Kidney (tissue), 13 donors: ENCODE measurements at regions not wholly inside any gene's neighbourhood (a gene's known extent, or its start where the extent isn't known, plus 50 kb on each side); places are given as distances from the start of the nearest gene placed in this dataset.

Experiments
- DNase-seq, 5 donors: peaks; one replicate each; pipeline ENCODE4 v3.0.0-alpha.2; 2013 to 2020
- FAIRE-seq: peaks from 2 replicates; lab custom pipeline; 2012; peaks lifted over from hg19 to GRCh38; lab: Jason Lieb, UNC
- H3K27ac ChIP-seq, 2 donors: one replicate each; pipeline ENCODE4 v1.7.0; 2013; ENCODE audit warnings: low read depth in 2 of 2, low read length in 2 of 2, inconsistent platforms in 1 of 2
- H3K27me3 ChIP-seq: one replicate; pipeline ENCODE4 v1.7.1; 2013; ENCODE audit warnings: low read length, inconsistent platforms; ENCODE audit not compliant: control insufficient read depth, insufficient read depth
- H3K36me3 ChIP-seq, 3 donors: one replicate each; pipeline versions ENCODE4 v1.7.0 to v1.7.1; 2013; ENCODE audit warnings: low read length in 3 of 3, control low read depth in 1 of 3, inconsistent platforms in 1 of 3; ENCODE audit not compliant: insufficient read depth in 3 of 3, control insufficient read depth in 2 of 3
- H3K4me1 ChIP-seq, 3 donors: one replicate each; pipeline versions ENCODE4 v1.7.0 to v1.7.1; 2013; ENCODE audit warnings: low read length in 3 of 3, inconsistent platforms in 1 of 3, low read depth in 1 of 3; ENCODE audit not compliant: control insufficient read depth in 2 of 3, insufficient read depth in 2 of 3
- H3K4me3 ChIP-seq, 3 donors: one replicate each; pipeline versions ENCODE4 v1.7.0 to v1.8.1; 2013; ENCODE audit warnings: low read length in 3 of 3, control low read depth in 1 of 3, inconsistent platforms in 1 of 3
- H3K9ac ChIP-seq, 3 donors: one replicate each; pipeline versions ENCODE4 v1.7.0 to v1.7.1; 2013; ENCODE audit warnings: low read length in 3 of 3, control low read depth in 1 of 3, inconsistent platforms in 1 of 3
- H3K9me3 ChIP-seq, 3 donors: one replicate each; pipeline versions ENCODE4 v1.7.0 to v1.7.1; 2013; ENCODE audit warnings: low read length in 3 of 3, control low read depth in 1 of 3, inconsistent platforms in 1 of 3; ENCODE audit not compliant: control insufficient read depth in 2 of 3, insufficient read depth in 1 of 3
- intact Hi-C: fragments of 100-400 bp; cut with DNase I; formaldehyde crosslinking; loops from one replicate; pipeline ENCODE4 v1.11.1; 2022
- TF ChIP-seq, protein P1 (sequence below): IDR thresholded peaks from 3 replicates; pipeline ENCODE4 v1.5.1; 2012; ENCODE audit warnings: mild to moderate bottlenecking, moderate library complexity, borderline replicate concordance; ENCODE audit not compliant: insufficient read depth; ENCODE audit errors: extremely low read depth
- donor health status: control.
- donor health status: control.
- donor health status: control.
- donor health status: control.
- donor health status: control.
- donor health status: DM: yes; HTN: yes; CAD: no.
- donor health status: Normal renal cell carcinoma (clear cell type).

DNA sequence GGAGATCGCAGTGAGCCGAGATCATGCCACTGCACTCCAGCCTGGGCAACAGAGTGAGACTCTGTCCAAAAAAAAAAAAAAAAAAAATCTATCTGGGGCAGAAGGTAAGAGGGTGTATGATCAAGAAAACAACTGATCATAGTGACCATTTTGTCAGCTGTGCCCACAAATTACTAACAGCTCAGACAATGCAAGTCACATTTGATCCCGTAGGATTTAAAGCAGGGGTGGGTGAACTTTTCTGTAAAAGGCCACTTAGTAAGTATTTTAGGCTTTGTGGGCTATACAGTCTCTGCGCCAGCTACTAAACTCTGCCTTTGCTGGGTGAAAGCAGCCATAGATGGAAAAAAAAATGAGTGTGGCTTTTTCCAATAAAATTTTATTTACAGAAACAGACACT, 57.6 kb upstream of the ABI3BP start:
- intact Hi-C loops: no loop called here
- H3K4me1 ChIP-seq: no peaks in the 10 kb centered on the region
- no peak for FAIRE-seq
- TF ChIP-seq, protein P1, sequence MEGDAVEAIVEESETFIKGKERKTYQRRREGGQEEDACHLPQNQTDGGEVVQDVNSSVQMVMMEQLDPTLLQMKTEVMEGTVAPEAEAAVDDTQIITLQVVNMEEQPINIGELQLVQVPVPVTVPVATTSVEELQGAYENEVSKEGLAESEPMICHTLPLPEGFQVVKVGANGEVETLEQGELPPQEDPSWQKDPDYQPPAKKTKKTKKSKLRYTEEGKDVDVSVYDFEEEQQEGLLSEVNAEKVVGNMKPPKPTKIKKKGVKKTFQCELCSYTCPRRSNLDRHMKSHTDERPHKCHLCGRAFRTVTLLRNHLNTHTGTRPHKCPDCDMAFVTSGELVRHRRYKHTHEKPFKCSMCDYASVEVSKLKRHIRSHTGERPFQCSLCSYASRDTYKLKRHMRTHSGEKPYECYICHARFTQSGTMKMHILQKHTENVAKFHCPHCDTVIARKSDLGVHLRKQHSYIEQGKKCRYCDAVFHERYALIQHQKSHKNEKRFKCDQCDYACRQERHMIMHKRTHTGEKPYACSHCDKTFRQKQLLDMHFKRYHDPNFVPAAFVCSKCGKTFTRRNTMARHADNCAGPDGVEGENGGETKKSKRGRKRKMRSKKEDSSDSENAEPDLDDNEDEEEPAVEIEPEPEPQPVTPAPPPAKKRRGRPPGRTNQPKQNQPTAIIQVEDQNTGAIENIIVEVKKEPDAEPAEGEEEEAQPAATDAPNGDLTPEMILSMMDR: no peak
- H3K27me3 ChIP-seq: no peaks in the 10 kb centered on the region
- no peaks in the 10 kb centered on the region for H3K36me3 ChIP-seq
- no peak overlapping the region for H3K27ac ChIP-seq
- no peaks in the 10 kb centered on the region for H3K9me3 ChIP-seq
- no peak for DNase-seq
- no peak overlapping the region for H3K4me3 ChIP-seq
- H3K9ac ChIP-seq: no peak overlapping the region

DNA sequence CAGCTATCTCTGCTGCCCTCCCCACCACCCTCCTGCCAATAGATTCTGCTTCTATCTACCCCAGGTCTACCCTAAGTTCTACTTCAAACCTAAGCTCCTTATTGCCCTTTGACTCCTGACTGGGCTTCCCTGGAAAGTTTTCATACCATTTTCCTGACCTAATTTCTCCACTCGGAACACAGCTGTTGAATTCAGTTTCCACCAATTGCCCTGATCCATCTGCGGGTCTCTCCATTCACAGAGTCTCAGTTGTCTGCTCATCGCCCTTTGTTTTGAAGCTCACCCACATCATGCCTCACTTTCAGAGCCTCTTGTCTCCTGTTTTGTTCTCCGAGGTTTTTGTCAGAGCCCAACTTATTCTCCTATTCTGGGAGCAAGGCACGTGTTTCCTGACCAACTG, 56.8 kb upstream of the ABI3BP start:
- Histone ChIP-seq H3K9ac (no peak overlapping the region), H3K4me3 (no peak overlapping the region)

DNA sequence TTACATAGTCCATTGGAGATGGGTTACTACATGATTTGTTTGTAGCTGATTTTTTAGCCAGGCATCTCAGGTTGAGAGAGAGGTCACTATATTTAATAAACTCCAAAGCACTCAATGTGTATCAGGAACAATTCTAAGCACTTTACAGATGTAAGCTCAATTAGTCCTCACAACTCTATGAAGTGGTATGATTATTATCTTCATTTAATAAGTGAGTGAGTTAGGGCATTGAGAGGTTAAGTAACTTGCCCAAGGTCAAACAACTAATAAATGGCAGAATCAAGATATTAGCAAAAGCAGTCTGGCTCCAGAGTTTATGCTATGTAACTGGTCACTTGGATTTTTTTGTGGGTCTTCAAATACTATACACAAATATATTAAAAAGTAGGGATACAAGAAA, 56.3 kb upstream of the ABI3BP start:
- Histone ChIP-seq H3K4me1 (no peaks in the 10 kb centered on the region), H3K9ac (no peak overlapping the region), H3K4me3 (no peak overlapping the region), H3K27ac (no peak overlapping the region), H3K36me3 (no peaks in the 10 kb centered on the region), H3K27me3 (no peaks in the 10 kb centered on the region), H3K9me3 (no peaks in the 10 kb centered on the region)
- intact Hi-C loops: no loop called here
- FAIRE-seq (no peak), DNase-seq (no peak)
- TF ChIP-seq, protein P1: no peak

More for the DNA sequence above, 56.8 kb upstream of the ABI3BP start:
- no peak for FAIRE-seq
- DNase-seq: no peak
- Histone ChIP-seq H3K4me1 (no peaks in the 10 kb centered on the region), H3K27me3 (no peaks in the 10 kb centered on the region), H3K36me3 (no peaks in the 10 kb centered on the region), H3K9me3 (no peaks in the 10 kb centered on the region), H3K27ac (no peak overlapping the region)
- intact Hi-C loops: no loop called here
- TF ChIP-seq, protein P1: no peak

DNA sequence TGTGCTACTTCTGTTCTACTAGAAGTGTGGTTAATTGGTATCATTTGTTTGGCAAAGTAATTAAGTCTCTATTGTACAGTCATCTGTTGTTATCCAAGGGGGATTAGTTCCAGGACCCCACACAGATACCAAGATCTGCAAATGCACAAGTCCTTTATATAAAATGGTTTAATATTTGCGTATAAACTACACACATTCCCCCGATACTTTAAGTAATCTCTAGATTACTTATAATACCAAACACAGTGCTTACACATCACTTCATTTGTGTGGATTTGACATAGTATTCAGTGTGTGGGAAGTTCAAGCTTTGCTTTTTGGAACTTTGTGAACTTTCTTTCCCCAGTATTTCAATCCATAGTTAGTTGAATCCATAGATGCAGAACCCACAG, 50.5 kb upstream of the ABI3BP start:
- no peaks in the 10 kb centered on the region for H3K9me3 ChIP-seq
- TF ChIP-seq, protein P1: no peak
- no peaks in the 10 kb centered on the region for H3K36me3 ChIP-seq
- no peaks in the 10 kb centered on the region for H3K27me3 ChIP-seq
- H3K9ac ChIP-seq: no peak overlapping the region
- DNase-seq (no peak), FAIRE-seq (no peak)
- H3K4me3 ChIP-seq: no peak overlapping the region
- intact Hi-C loops: no loop called here
- H3K27ac ChIP-seq: no peak overlapping the region
- H3K4me1 ChIP-seq: no peaks in the 10 kb centered on the region
